Osteocyte (in vitro differentiated cells): ENCODE measurements at regions not wholly inside any gene's neighbourhood (a gene's known extent, or its start where the extent isn't known, plus 50 kb on each side); places are given as distances from the start of the nearest gene placed in this dataset.

Experiments
- DNase-seq: peaks from one replicate; pipeline ENCODE4 v3.0.0; 2021; ENCODE audit warnings: mixed read lengths; ENCODE audit not compliant: unreplicated experiment; ENCODE audit errors: extremely low spot score
- H3K27ac Mint-ChIP-seq: one replicate; pipeline ENCODE4 v1.8.0; 2021; ENCODE audit warnings: mild to moderate bottlenecking, mixed read lengths; ENCODE audit not compliant: unreplicated experiment
- H3K27me3 Mint-ChIP-seq: one replicate; pipeline ENCODE4 v1.8.0; 2021; ENCODE audit warnings: mixed read lengths; ENCODE audit not compliant: unreplicated experiment
- H3K36me3 Mint-ChIP-seq: one replicate; pipeline ENCODE4 v1.8.0; 2021; ENCODE audit warnings: mixed read lengths; ENCODE audit not compliant: unreplicated experiment
- H3K4me1 Mint-ChIP-seq: one replicate; pipeline ENCODE4 v1.8.0; 2021; ENCODE audit warnings: mixed read lengths; ENCODE audit not compliant: unreplicated experiment
- H3K4me3 Mint-ChIP-seq: one replicate; pipeline ENCODE4 v1.8.0; 2021; ENCODE audit warnings: mild to moderate bottlenecking, moderate library complexity, mixed read lengths; ENCODE audit not compliant: unreplicated experiment
- H3K9me3 Mint-ChIP-seq: one replicate; pipeline ENCODE4 v1.8.0; 2021; ENCODE audit warnings: mixed read lengths; ENCODE audit not compliant: unreplicated experiment
- CTCF ChIP-seq: fragments of 200-600 bp; sonication (generic); IDR thresholded peaks from 2 replicates; pipeline ENCODE4 v1.5.0; 2021; ENCODE audit warnings: antibody characterized with exemption, mild to moderate bottlenecking, moderate library complexity

- Mint-ChIP-seq H3K4me1 (no peaks in the 10 kb centered on the region), H3K4me3 (no peak overlapping the region), H3K27me3 (no peaks in the 10 kb centered on the region)
These were observed 401.5 kb upstream of the MKI67 start for GRCh38 chr10:128527711-128528110.

GRCh38 chr10:128528167-128528566 is 401.9 kb upstream of the MKI67 start:
- DNase-seq = no peak

More at GRCh38 chr10:128527711-128528110, 401.5 kb upstream of the MKI67 start:
- H3K36me3 Mint-ChIP-seq = no peaks in the 10 kb centered on the region
- H3K9me3 Mint-ChIP-seq = peaks cover 14% of the 10 kb centered on the region
- no peak overlapping the region for H3K27ac Mint-ChIP-seq
- DNase-seq = no peak
- no peak for TF ChIP-seq CTCF

GRCh38 chr10:128528781-128529180 is 402.6 kb upstream of the MKI67 start:
- Mint-ChIP-seq H3K4me3 (no peak overlapping the region), H3K27ac (no peak overlapping the region), H3K9me3 (peaks cover 18% of the 10 kb centered on the region), H3K36me3 (no peaks in the 10 kb centered on the region), H3K4me1 (no peaks in the 10 kb centered on the region), H3K27me3 (no peaks in the 10 kb centered on the region)
- no peak for TF ChIP-seq CTCF
- DNase-seq = no peak

More at GRCh38 chr10:128528167-128528566, 401.9 kb upstream of the MKI67 start:
- Mint-ChIP-seq H3K36me3 (no peaks in the 10 kb centered on the region), H3K4me3 (no peak overlapping the region), H3K27ac (no peak overlapping the region), H3K9me3 (peaks cover 18% of the 10 kb centered on the region), H3K4me1 (no peaks in the 10 kb centered on the region), H3K27me3 (no peaks in the 10 kb centered on the region)
- no peak for TF ChIP-seq CTCF

- H3K4me3 Mint-ChIP-seq = no peak overlapping the region
- H3K36me3 Mint-ChIP-seq = no peaks in the 10 kb centered on the region
- TF ChIP-seq CTCF = no peak
- no peaks in the 10 kb centered on the region for H3K4me1 Mint-ChIP-seq
- H3K27me3 Mint-ChIP-seq = no peaks in the 10 kb centered on the region
- H3K9me3 Mint-ChIP-seq = peaks cover 18% of the 10 kb centered on the region
- H3K27ac Mint-ChIP-seq = no peak overlapping the region
- DNase-seq = no peak
These were observed 403.0 kb upstream of the MKI67 start for GRCh38 chr10:128529225-128529624.

GRCh38 chr10:128530301-128530700 is 404.1 kb upstream of the MKI67 start:
- no peak overlapping the region for H3K27ac Mint-ChIP-seq
- DNase-seq = no peak
- no peaks in the 10 kb centered on the region for H3K27me3 Mint-ChIP-seq
- TF ChIP-seq CTCF = peak; percentile 44
- no peak overlapping the region for H3K4me3 Mint-ChIP-seq
- H3K4me1 Mint-ChIP-seq = no peaks in the 10 kb centered on the region
- H3K9me3 Mint-ChIP-seq = peaks cover 14% of the 10 kb centered on the region
- no peaks in the 10 kb centered on the region for H3K36me3 Mint-ChIP-seq
